BLaER1 treated with 17β-estradiol and CSF1 and Interleukin-3, amounts not matched to agents 10 nM and 100 nM (cell line): ENCODE measurements at regions not wholly inside any gene's neighbourhood (a gene's known extent, or its start where the extent isn't known, plus 50 kb on each side); places are given as distances from the start of the nearest gene placed in this dataset.
A peak's percentile ranks its signal among the peaks of the same experiment; 100 is the strongest.
"Not testable (repeated sequence)": the region's sequence is repeated elsewhere in the genome, so short reads cannot be mapped to it uniquely, and the experiment has no call there.

Experiments
- H3K27ac ChIP-seq, 11 experiments: shearing (Covaris generic); formaldehyde crosslinking; 2 replicates each; pipeline ENCODE4 v1.8.1; 2022
- H3K27me3 ChIP-seq, 11 experiments: shearing (Covaris generic); formaldehyde crosslinking; 2 replicates each; pipeline ENCODE4 v1.8.1; 2022
- H3K36me3 ChIP-seq, 11 experiments: shearing (Covaris generic); formaldehyde crosslinking; 2 replicates each; pipeline ENCODE4 v1.8.1; 2022
- H3K4me1 ChIP-seq, 10 experiments: shearing (Covaris generic); formaldehyde crosslinking; 2 replicates each; pipeline ENCODE4 v1.8.1; 2022
- H3K4me2 ChIP-seq, 11 experiments: shearing (Covaris generic); formaldehyde crosslinking; 2 replicates each; pipeline ENCODE4 v1.8.1; 2022
- H3K4me3 ChIP-seq, 10 experiments: shearing (Covaris generic); formaldehyde crosslinking; 2 replicates each; pipeline ENCODE4 v1.8.1; 2022
- H3K9ac ChIP-seq, 11 experiments: shearing (Covaris generic); formaldehyde crosslinking; 2 replicates each; pipeline ENCODE4 v1.8.1; 2022
- H3K9me3 ChIP-seq, 11 experiments: shearing (Covaris generic); formaldehyde crosslinking; replicated peaks in 1 of 11; 2 replicates each; pipeline ENCODE4 v1.8.1; 2022
- H4K20me1 ChIP-seq, 11 experiments: shearing (Covaris generic); formaldehyde crosslinking; 2 replicates each; pipeline ENCODE4 v1.8.1; 2022
- Cebpa-rat ChIP-seq, 11 experiments: shearing (Covaris generic); IDR thresholded peaks; 2 replicates each; pipeline ENCODE4 v1.8.1; 2022

- H3K4me2 ChIP-seq: peak overlapping the region in 3 of 11 experiments; percentile 7 to 73 (median 65); a peak in 5 of 22 replicates
- no peak overlapping the region for H3K4me3 ChIP-seq
- H3K9ac ChIP-seq: 0 out of 22 replicates have a peak overlapping the region, but pooled peaks of 1 of the 11 experiments have one; percentile 29
- no peak for TF ChIP-seq Cebpa-rat (IDR thresholded peaks at IDR 0.05)
- H3K27me3 ChIP-seq: peaks cover 0 to 3% (median 0%) of the 10 kb centered on the region in 11 experiments; a peak in 1 of 22 replicates
- H4K20me1 ChIP-seq: no peaks in the 10 kb centered on the region
- H3K9me3 ChIP-seq: peaks cover 0 to 6% (median 0%) of the 10 kb centered on the region in 11 experiments; a peak in 4 of 22 replicates
- H3K36me3 ChIP-seq: no peaks in the 10 kb centered on the region
- H3K4me1 ChIP-seq: peaks cover 0 to 15% (median 0%) of the 10 kb centered on the region in 10 experiments; a peak in 6 of 20 replicates
- no peak overlapping the region for H3K27ac ChIP-seq
These were observed 75.5 kb upstream of the LHX5 start for GRCh38 chr12:113546916-113547863.

GRCh38 chr12:113537751-113538087 is 66.0 kb upstream of the LHX5 start:
- peaks cover 0 to 6% (median 0%) of the 10 kb centered on the region in 11 experiments; a peak in 2 of 22 replicates for H3K9me3 ChIP-seq
- H3K27me3 ChIP-seq: no peaks in the 10 kb centered on the region
- H3K9ac ChIP-seq: no peak overlapping the region
- no peak overlapping the region for H3K4me2 ChIP-seq
- no peak overlapping the region for H3K4me3 ChIP-seq
- H3K4me1 ChIP-seq: no peaks in the 10 kb centered on the region
- no peaks in the 10 kb centered on the region for H3K36me3 ChIP-seq
- H4K20me1 ChIP-seq: no peaks in the 10 kb centered on the region
- no peak overlapping the region for H3K27ac ChIP-seq
- no peak for TF ChIP-seq Cebpa-rat (IDR thresholded peaks at IDR 0.05)

DNA sequence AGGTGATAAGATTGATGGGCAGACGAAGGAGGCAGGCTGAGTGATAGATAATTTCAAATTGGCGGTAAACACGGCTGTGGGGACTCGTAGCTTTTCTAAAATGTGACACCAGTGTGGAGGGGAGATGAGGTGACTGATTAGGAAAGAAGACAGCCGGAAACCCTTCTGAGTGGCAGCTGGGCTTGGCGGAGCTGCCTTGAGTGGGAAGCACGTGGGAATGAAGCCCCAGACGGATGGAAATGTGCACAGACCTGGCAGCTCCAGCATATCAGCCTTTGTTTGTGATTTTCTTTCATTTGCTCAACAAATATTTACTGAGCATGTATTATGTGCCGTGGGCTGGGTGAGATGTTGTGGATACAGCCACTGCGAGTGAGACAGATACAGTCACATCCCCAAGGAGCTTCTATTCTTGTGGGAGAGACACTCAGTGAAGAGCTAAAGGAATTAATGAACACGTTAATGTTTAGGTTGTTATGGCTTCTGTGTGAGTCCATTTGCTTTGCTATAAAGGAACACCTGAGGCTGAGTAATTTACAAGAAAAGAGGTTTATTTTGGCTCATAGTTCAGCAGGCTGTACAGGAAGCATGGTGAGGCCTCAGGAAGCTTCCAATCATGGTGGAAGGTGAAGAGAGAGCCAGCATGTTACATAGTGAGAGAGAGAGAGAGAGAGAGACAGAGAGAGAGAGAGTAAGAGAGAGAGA is 65.5 kb upstream of the LHX5 start:
- Histone ChIP-seq H3K4me3 (no peak overlapping the region), H3K36me3 (no peaks in the 10 kb centered on the region), H3K27me3 (no peaks in the 10 kb centered on the region), H3K27ac (no peak overlapping the region), H4K20me1 (no peaks in the 10 kb centered on the region), H3K4me2 (no peak overlapping the region), H3K9ac (no peak overlapping the region), H3K9me3 (peaks cover 0 to 6% (median 0%) of the 10 kb centered on the region in 11 experiments; a peak in 2 of 22 replicates), H3K4me1 (no peaks in the 10 kb centered on the region)
- TF ChIP-seq Cebpa-rat (IDR thresholded peaks at IDR 0.05): no peak

GRCh38 chr12:113535100-113535499 is 63.4 kb upstream of the LHX5 start:
- TF ChIP-seq Cebpa-rat (IDR thresholded peaks at IDR 0.05): no peak

GRCh38 chr12:113534555-113534954 is 62.9 kb upstream of the LHX5 start:
- Histone ChIP-seq H3K4me3 (no peak overlapping the region), H3K36me3 (no peaks in the 10 kb centered on the region), H3K4me2 (no peak overlapping the region), H3K27ac (no peak overlapping the region), H3K4me1 (no peaks in the 10 kb centered on the region), H3K27me3 (no peaks in the 10 kb centered on the region), H4K20me1 (no peaks in the 10 kb centered on the region), H3K9me3 (peaks cover 7 to 28% (median 13%) of the 10 kb centered on the region in 11 experiments; a peak in 19 of 22 replicates), H3K9ac (no peak overlapping the region)
- no peak for TF ChIP-seq Cebpa-rat (IDR thresholded peaks at IDR 0.05)

More at GRCh38 chr12:113535100-113535499, 63.4 kb upstream of the LHX5 start:
- Histone ChIP-seq H3K36me3 (no peaks in the 10 kb centered on the region), H3K4me1 (no peaks in the 10 kb centered on the region), H3K27me3 (no peaks in the 10 kb centered on the region), H3K4me3 (no peak overlapping the region), H4K20me1 (no peaks in the 10 kb centered on the region), H3K9me3 (peaks cover 7 to 26% (median 13%) of the 10 kb centered on the region in 11 experiments; a peak in 19 of 22 replicates), H3K27ac (no peak overlapping the region), H3K9ac (no peak overlapping the region), H3K4me2 (no peak overlapping the region)

GRCh38 chr12:113533842-113534375 is 62.2 kb upstream of the LHX5 start:
- Histone ChIP-seq H3K27me3 (no peaks in the 10 kb centered on the region), H3K9me3 (peaks cover 7 to 24% (median 13%) of the 10 kb centered on the region in 11 experiments; a peak in 19 of 22 replicates), H3K4me1 (no peaks in the 10 kb centered on the region), H3K4me2 (no peak overlapping the region), H3K36me3 (no peaks in the 10 kb centered on the region), H3K4me3 (no peak overlapping the region), H4K20me1 (no peaks in the 10 kb centered on the region), H3K27ac (no peak overlapping the region), H3K9ac (no peak overlapping the region)
- TF ChIP-seq Cebpa-rat (IDR thresholded peaks at IDR 0.05): no peak

GRCh38 chr12:113532292-113532691 is 60.6 kb upstream of the LHX5 start:
- no peak overlapping the region for H3K9ac ChIP-seq
- H3K27ac ChIP-seq: no peak overlapping the region
- no peaks in the 10 kb centered on the region for H4K20me1 ChIP-seq
- H3K36me3 ChIP-seq: no peaks in the 10 kb centered on the region
- no peaks in the 10 kb centered on the region for H3K27me3 ChIP-seq
- no peak for TF ChIP-seq Cebpa-rat (IDR thresholded peaks at IDR 0.05)
- H3K4me2 ChIP-seq: no peak overlapping the region
- no peaks in the 10 kb centered on the region for H3K4me1 ChIP-seq
- no peak overlapping the region for H3K4me3 ChIP-seq
- peaks cover 7 to 22% (median 13%) of the 10 kb centered on the region in 11 experiments; a peak in 19 of 22 replicates for H3K9me3 ChIP-seq

GRCh38 chr12:113531073-113531472 is 59.4 kb upstream of the LHX5 start:
- H3K4me3 ChIP-seq, H3K36me3 ChIP-seq, H3K27ac ChIP-seq, H3K4me2 ChIP-seq, H3K4me1 ChIP-seq, H3K9ac ChIP-seq, H4K20me1 ChIP-seq, H3K27me3 ChIP-seq: not testable (repeated sequence)
- peaks cover 7 to 22% (median 13%) of the 10 kb centered on the region in 11 experiments; a peak in 19 of 22 replicates for H3K9me3 ChIP-seq
